Mesodermal cell (in vitro differentiated cells): ENCODE measurements at regions not wholly inside any gene's neighbourhood (a gene's known extent, or its start where the extent isn't known, plus 50 kb on each side); places are given as distances from the start of the nearest gene placed in this dataset.
"Not testable (repeated sequence)": the region's sequence is repeated elsewhere in the genome, so short reads cannot be mapped to it uniquely, and the experiment has no call there.

Experiments used
- H3K27ac ChIP-seq: 2 replicates; pipeline ENCODE4 v1.7.0; 2013; ENCODE audit warnings: mild to moderate bottlenecking, low read depth, low read length, moderate library complexity; ENCODE audit not compliant: severe bottlenecking
- H3K36me3 ChIP-seq: 2 replicates; pipeline ENCODE4 v1.7.1; 2013; ENCODE audit warnings: mild to moderate bottlenecking, low read length, moderate library complexity; ENCODE audit not compliant: control insufficient read depth, insufficient read depth
- H3K4me1 ChIP-seq: one replicate; pipeline ENCODE4 v1.7.1; 2013; ENCODE audit warnings: mild to moderate bottlenecking, low read length; ENCODE audit not compliant: insufficient read depth, control insufficient read depth, poor library complexity, severe bottlenecking
- H3K4me3 ChIP-seq: 2 replicates; pipeline ENCODE4 v1.7.0; 2013; ENCODE audit warnings: low read length, control low read depth, mild to moderate bottlenecking; ENCODE audit not compliant: insufficient read depth, poor library complexity, severe bottlenecking; ENCODE audit errors: extremely low read depth
- H3K9me3 ChIP-seq: 2 replicates; pipeline ENCODE4 v1.7.1; 2013; ENCODE audit warnings: mild to moderate bottlenecking, low read length, moderate library complexity; ENCODE audit not compliant: control insufficient read depth
- WGBS, 2 experiments: methylation state at CpG; one replicate each; pipeline ENCODE4 v1.1.5; 2013; ENCODE audit warnings: missing lambda C conversion rate in 2 of 2; ENCODE audit not compliant: insufficient coverage in 2 of 2; 5-methylcytosine and 5-hydroxymethylcytosine counted together

GRCh38 chrX:85808217-85808616 is 239.1 kb downstream of the CHM start:
- H3K36me3 ChIP-seq = no peaks in the 10 kb centered on the region
- H3K4me1 ChIP-seq = no peaks in the 10 kb centered on the region
- H3K27ac ChIP-seq = no peak overlapping the region
- 89 to 100% methylated on average over 2 to 3 of the region's 6 CpGs for WGBS, 2 experiments
- no peak overlapping the region for H3K4me3 ChIP-seq
- H3K9me3 ChIP-seq = no peaks in the 10 kb centered on the region

- H3K4me1 ChIP-seq, H3K9me3 ChIP-seq, H3K4me3 ChIP-seq, H3K36me3 ChIP-seq, H3K27ac ChIP-seq: not testable (repeated sequence)
- WGBS, 2 experiments = 90 to 100% methylated on average over 4 to 5 of the region's 8 CpGs
These were observed 275.0 kb downstream of the CHM start for GRCh38 chrX:85772391-85772790.

GRCh38 chrX:85765651-85766050 is 281.7 kb downstream of the CHM start:
- H3K9me3 ChIP-seq = no peaks in the 10 kb centered on the region
- 100% methylated on average over 2 of the region's 3 CpGs; no CpG with 5 or more reads in 1 of the 2 experiments for WGBS, 2 experiments
- H3K4me1 ChIP-seq = no peaks in the 10 kb centered on the region
- H3K4me3 ChIP-seq = no peak overlapping the region
- no peaks in the 10 kb centered on the region for H3K36me3 ChIP-seq
- H3K27ac ChIP-seq = no peak overlapping the region

DNA sequence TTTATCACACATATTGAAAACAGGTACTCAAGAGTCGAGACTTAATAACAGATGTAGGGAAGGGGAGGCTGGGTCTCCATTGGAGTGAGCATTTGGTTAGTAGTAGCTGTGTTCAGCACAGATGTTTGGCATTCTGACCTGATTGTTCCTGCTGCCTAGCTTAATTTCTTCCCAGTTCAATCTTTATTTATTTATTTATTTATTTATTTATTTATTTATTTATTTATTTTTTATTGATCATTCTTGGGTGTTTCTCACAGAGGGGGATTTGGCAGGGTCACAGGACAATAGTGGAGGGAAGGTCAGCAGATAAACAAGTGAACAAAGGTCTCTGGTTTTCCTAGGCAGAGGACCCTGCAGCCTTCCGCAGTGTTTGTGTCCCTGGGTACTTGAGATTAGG is 324.3 kb downstream of the CHM start:
- H3K27ac ChIP-seq, H3K9me3 ChIP-seq, H3K4me1 ChIP-seq, H3K4me3 ChIP-seq, H3K36me3 ChIP-seq: not testable (repeated sequence)
- WGBS, 2 experiments = no CpG with 5 or more reads among the region's 2 CpGs

- not testable (repeated sequence) for H3K4me3 ChIP-seq, H3K4me1 ChIP-seq, H3K9me3 ChIP-seq, H3K27ac ChIP-seq, H3K36me3 ChIP-seq
- no CpG with 5 or more reads among the region's 1 CpG for WGBS, 2 experiments
These were observed 323.8 kb upstream of the POF1B start for GRCh38 chrX:85703233-85703632.

GRCh38 chrX:85698921-85699320 is 319.5 kb upstream of the POF1B start:
- WGBS, 2 experiments = 50 to 65% methylated on average over 1 to 2 of the region's 5 CpGs
- Histone ChIP-seq H3K27ac (no peak overlapping the region), H3K9me3 (no peaks in the 10 kb centered on the region)

DNA sequence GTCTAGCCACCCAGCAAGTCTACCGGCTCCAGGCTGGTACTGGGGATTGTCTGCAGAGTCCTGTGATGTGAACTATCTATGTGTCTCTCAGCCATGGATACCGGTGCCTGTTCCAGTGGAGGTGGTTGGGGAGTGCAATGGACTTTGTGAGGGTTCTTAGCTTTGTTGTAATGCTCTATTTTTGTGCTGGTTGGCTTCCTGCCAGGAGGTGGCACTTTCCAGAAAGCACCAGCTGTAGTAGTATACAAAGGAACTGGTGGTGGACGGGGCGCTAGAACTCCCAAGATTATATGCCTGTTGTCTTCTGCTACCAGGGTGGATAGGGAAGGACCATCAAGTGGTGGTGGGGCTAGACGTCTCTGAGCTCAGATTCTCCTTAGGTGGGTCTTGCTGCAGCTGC is 306.4 kb upstream of the POF1B start:
- no peak overlapping the region for H3K4me3 ChIP-seq
- WGBS, 2 experiments = 92% methylated on average over 2 of the region's 5 CpGs; no CpG with 5 or more reads in 1 of the 2 experiments

More at GRCh38 chrX:85698921-85699320, 319.5 kb upstream of the POF1B start:
- H3K4me1 ChIP-seq = no peaks in the 10 kb centered on the region
- H3K36me3 ChIP-seq = no peaks in the 10 kb centered on the region
- no peak overlapping the region for H3K4me3 ChIP-seq

DNA sequence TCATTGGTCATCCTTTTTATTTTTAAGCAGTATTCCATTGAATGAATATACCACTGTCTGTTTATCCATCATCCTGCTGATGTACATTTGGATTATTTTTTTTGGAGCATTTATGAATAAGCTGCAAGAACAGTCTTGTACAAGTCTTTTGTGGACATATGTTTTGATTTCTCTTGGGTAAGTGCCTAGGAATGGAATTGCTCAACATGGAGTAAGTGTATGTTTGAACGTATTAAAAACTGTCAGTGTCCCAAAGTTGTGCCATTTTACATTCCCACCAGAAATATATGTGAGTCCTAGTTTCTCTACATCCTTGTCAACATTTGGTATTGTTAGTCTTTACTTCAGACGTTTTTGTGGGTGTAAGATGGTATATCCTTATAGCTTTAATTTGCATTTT is 287.0 kb upstream of the POF1B start:
- WGBS, 2 experiments = no CpG with 5 or more reads among the region's 2 CpGs
- Histone ChIP-seq H3K4me1 (no peaks in the 10 kb centered on the region), H3K4me3 (no peak overlapping the region), H3K9me3 (no peaks in the 10 kb centered on the region), H3K27ac (no peak overlapping the region), H3K36me3 (no peaks in the 10 kb centered on the region)

More for the DNA sequence above, 306.4 kb upstream of the POF1B start:
- Histone ChIP-seq H3K9me3 (no peaks in the 10 kb centered on the region), H3K27ac (no peak overlapping the region), H3K4me1 (no peaks in the 10 kb centered on the region), H3K36me3 (no peaks in the 10 kb centered on the region)

DNA sequence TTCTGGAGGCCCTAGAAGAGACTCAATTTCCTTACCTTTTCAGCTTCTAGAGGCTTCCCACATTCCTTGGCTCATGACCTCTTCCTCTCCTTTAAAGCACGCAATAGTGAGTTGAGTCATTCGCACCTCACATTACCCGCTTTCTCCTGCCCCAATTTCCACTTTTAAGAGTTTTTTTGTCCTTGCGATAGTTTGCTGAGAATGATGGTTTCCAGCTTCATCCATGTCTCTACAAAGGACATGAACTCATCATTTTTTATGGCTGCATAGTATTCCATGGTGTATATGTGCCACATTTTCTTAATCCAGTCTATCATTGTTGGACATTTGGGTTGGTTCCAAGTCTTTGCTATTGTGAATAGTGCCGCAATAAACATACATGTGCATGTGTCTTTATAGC is 284.5 kb upstream of the POF1B start:
- WGBS, 2 experiments = no CpG with 5 or more reads among the region's 5 CpGs
- not testable (repeated sequence) for H3K27ac ChIP-seq, H3K4me1 ChIP-seq, H3K4me3 ChIP-seq, H3K36me3 ChIP-seq, H3K9me3 ChIP-seq

GRCh38 chrX:85630901-85631300 is 251.4 kb upstream of the POF1B start:
- H3K4me3 ChIP-seq = no peak overlapping the region
- no peaks in the 10 kb centered on the region for H3K9me3 ChIP-seq
- H3K4me1 ChIP-seq = no peaks in the 10 kb centered on the region

DNA sequence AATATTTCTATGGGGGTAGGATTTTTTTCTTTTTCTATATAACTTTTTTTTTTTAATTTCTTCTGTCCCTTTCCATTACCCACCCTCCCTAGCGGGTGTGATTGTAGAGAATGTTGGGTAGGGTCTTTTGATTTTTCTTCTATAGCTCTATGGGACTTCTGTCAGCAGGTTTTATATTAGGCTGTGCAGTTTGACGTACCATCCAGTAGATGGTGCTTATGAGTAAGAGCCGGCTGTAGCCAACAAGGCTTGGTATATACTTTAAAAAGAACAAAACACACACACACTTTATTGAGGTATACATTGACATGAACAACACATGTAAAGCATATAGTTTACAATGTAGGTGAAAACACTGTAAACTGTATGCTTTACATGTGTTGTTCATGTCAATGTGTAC is 247.9 kb upstream of the POF1B start:
- H3K4me3 ChIP-seq = no peak overlapping the region
- H3K36me3 ChIP-seq = no peaks in the 10 kb centered on the region
- no peak overlapping the region for H3K27ac ChIP-seq
- H3K9me3 ChIP-seq = no peaks in the 10 kb centered on the region
- no CpG with 5 or more reads among the region's 3 CpGs for WGBS, 2 experiments
- no peaks in the 10 kb centered on the region for H3K4me1 ChIP-seq

More at GRCh38 chrX:85630901-85631300, 251.4 kb upstream of the POF1B start:
- no peaks in the 10 kb centered on the region for H3K36me3 ChIP-seq
- no peak overlapping the region for H3K27ac ChIP-seq

DNA sequence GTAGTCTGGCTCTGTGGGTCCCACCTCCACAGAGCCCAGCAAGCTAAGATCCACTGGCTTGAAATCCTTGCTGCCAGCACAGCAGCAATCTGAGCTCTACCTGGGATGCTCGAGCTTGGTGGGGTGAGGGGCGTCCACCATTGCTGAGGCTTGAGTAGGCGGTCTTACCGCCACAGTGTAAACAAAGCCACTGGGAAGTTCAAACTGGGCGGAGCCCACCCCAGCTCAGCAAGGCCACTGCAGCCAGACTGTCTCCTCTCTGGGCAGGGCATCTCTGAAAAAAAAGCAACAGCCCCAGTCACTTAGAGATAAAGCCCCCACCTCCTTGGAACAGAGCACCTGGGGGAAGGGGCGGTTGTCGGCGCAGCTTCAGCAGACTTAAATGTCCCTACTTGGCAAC is 243.2 kb upstream of the POF1B start:
- no peaks in the 10 kb centered on the region for H3K36me3 ChIP-seq

More for the DNA sequence above, 243.2 kb upstream of the POF1B start:
- 83 to 94% methylated on average over 2 to 3 of the region's 8 CpGs for WGBS, 2 experiments
- Histone ChIP-seq H3K27ac (no peak overlapping the region), H3K4me1 (peaks cover 7% of the 10 kb centered on the region), H3K9me3 (no peaks in the 10 kb centered on the region), H3K4me3 (no peak overlapping the region)
